ENCODE measurements at regions not wholly inside any gene's neighbourhood (a gene's known extent, or its start where the extent isn't known, plus 50 kb on each side); places are given as distances from the start of the nearest gene placed in this dataset.

DNA sequence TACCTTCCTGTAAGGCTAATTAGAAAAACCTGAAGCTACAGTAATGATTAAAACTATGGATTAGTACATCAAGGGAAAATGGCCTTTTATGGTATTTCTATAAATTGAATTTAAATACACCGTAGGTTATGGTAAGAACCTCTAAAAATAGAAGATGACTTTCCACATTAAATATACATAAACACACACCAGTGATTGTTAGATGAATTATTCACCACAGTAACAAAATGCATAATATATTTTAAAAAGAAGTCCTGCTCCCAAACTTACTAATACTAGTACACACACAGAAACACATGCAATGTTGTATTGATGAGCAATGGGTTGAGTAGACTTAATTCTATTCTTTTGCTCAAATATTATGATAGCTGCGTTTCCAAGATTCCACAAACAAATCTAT is 277.9 kb upstream of the ANKRD50 start:
- no peak for TF ChIP-seq ZFX (IDR thresholded peaks at IDR 0.05; ENCODE audit: borderline replicate concordance)
- TF ChIP-seq, protein P1, sequence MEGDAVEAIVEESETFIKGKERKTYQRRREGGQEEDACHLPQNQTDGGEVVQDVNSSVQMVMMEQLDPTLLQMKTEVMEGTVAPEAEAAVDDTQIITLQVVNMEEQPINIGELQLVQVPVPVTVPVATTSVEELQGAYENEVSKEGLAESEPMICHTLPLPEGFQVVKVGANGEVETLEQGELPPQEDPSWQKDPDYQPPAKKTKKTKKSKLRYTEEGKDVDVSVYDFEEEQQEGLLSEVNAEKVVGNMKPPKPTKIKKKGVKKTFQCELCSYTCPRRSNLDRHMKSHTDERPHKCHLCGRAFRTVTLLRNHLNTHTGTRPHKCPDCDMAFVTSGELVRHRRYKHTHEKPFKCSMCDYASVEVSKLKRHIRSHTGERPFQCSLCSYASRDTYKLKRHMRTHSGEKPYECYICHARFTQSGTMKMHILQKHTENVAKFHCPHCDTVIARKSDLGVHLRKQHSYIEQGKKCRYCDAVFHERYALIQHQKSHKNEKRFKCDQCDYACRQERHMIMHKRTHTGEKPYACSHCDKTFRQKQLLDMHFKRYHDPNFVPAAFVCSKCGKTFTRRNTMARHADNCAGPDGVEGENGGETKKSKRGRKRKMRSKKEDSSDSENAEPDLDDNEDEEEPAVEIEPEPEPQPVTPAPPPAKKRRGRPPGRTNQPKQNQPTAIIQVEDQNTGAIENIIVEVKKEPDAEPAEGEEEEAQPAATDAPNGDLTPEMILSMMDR (IDR thresholded peaks at IDR 0.05) = no peak
